ENCODE measurements at regions not wholly inside any gene's neighbourhood (a gene's known extent, or its start where the extent isn't known, plus 50 kb on each side); places are given as distances from the start of the nearest gene placed in this dataset.

DNA sequence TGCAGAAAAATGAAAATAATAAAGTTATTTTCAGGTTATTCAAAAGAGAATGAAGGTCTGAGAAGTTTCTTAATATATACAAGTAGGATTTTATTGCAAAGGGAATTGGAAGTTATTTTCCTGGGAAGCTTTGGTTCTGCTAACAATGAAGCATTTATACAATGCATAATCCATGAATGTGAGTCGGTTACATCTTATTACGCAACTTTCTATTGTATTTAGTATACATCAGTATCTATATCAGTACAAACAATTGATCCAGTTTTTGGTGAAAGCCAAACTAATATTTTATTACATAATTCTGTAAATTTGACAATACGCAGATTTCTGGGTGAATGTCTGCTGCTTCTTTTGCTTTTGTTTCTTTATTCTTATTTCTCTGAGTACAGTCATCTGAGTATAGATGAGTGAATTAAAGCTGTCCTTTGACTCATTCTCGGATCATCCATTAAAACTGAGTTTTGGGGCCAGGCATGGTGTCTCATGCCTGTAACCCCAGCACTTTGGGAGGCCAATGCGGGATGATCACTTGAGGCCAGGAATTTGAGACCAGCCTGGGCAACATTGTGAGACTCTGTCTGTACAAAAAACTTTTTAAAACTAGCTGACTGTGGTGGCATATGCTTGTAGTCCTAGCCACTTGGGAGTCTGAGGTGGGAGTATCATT, 108.5 kb downstream of the SOCS6 start:
- TF ChIP-seq CTCF (IDR thresholded peaks at IDR 0.05) (no peak), POLR2A (IDR thresholded peaks at IDR 0.05) (no peak), EP300 (IDR thresholded peaks at IDR 0.05) (no peak)

Measured in tibial nerve (tissue), 4 donors.